ENCODE measurements at regions not wholly inside any gene's neighbourhood (a gene's known extent, or its start where the extent isn't known, plus 50 kb on each side); places are given as distances from the start of the nearest gene placed in this dataset.
"Not testable (repeated sequence)": the region's sequence is repeated elsewhere in the genome, so short reads cannot be mapped to it uniquely, and the experiment has no call there.

DNA sequence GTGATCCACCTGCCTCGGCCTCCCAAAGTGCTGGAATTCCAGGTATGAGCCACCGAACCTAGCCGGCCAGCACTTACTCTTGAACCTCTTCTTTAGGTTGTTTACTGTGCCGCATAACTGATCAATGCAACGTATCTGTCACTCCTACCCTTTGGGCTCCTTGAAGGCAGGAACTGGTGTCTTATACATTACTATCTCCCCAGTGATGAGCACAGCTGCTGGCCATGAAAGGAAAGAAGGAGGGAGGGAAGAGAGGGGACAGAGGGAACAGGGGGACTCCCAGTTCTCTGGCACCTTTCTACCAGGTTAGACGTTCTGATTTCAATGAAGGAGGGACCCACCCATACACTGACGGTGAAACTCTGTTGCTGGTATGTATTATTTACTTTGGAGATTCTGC, 111.8 kb upstream of the NANOS1 start:
- no peak for DNase-seq

DNA sequence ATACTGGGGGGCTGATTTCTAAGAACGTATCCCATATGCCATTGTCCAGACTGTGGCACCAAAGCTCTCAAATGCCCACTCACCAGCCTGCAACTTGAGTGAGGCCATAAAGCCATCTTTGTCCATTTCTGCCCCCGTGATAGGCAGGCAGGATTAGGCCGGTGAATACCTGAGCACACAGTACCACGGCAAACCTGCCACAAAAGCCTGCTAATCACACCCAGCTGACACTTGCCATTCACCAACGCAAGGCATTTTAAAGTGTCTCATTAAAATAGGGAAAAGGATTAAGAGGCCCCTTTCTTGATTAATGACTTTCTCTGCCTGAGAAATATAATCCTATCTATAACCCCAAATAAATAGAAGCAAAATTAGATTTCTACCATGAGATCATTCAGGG, 111.4 kb upstream of the NANOS1 start:
- DNase-seq = no peak

DNA sequence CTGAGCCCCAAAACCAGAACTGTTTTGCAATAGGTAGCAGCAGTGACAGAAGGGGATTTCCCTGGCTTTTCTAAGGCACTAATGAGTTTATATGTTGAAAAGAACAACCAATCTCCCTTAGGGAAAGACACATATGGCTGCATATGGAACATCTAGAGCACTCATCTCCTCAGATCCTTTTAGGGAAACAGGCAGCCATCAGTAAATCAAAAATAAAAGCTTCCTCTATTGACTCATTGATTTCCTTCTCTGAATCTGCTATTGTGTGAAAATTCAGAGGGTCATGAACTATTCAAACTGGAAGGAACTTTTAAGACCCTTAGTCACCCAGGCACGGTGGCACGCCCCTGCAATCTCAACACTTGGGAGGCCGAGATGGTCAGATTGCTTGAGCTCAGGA, 110.9 kb upstream of the NANOS1 start:
- DNase-seq = no peak

DNA sequence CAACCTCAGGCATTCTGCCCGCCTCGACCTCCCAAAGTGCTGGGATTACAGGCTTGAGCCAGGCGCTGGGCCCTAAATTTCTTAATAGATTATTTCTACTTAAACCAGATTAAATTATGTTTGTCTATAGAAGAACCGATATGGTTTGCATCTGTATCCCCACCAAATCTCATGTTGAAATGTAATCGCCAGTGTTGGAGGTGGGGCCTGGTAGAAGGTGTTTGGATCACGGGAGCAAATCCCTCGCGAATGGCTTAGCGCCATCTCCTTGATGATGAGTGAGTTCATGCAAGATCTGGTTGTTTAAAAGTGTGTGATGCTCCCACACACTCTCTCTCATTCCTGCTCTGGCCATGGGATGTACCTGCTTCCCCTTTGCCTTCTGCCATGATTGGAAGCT, 109.3 kb upstream of the NANOS1 start:
- no peak for DNase-seq

DNA sequence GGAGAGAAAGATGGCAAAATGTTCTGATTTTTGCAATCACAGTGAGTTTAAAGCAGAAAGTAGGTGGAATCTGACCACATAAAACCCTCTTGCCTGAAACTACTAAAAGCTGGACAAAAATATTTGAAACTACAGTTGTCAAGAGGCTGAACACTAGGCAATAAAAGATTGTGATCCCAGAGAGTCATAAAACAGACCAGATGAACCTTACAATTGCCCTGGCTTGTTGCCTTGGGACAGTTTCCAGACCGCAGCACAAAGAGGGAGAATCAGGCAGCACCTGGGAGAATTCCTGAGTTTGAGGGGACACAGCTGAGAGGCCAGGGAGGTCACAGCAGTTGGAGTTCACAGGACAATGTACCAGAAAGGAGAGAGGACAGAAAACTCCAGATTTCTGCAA, 107.3 kb upstream of the NANOS1 start:
- no peak for DNase-seq

DNA sequence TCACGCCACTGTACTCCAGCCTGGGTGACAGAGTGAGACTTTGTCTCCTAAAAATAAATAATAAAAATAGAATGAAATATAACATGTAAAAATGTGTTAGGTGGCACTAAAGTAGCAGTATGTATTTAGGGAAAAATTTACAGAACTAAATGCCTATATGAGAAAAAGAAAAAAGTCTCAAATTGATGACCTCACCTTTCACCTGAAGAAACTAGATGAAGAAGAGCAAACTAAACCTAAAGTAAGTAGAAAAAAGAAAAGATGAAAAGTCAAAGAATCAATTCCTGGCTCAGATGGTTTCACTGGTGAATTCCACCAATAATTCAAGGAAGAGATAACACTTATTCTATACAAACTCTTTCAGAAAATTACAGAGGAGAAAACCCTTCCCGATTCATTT, 106.5 kb upstream of the NANOS1 start:
- no peak for DNase-seq

DNA sequence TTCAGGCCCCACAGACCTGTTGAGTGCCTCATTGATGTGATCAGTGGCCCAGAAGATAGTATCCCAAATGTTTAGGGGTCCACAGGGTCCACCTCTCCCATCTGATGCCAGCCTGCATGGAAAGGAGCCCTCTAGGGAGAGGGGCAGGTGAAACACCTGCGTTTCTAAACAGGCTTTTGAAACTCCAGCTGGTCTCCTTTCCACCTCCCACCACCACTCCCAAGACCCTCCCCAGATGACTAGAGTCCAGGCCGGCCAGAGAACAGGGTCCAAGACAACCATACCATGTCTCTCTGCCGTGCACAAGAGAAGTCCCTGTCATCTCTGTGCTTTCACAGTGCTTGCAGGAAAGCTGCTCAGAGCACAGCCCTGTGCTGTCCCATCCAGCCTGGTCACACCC, 105.0 kb upstream of the NANOS1 start:
- no peak for DNase-seq

DNA sequence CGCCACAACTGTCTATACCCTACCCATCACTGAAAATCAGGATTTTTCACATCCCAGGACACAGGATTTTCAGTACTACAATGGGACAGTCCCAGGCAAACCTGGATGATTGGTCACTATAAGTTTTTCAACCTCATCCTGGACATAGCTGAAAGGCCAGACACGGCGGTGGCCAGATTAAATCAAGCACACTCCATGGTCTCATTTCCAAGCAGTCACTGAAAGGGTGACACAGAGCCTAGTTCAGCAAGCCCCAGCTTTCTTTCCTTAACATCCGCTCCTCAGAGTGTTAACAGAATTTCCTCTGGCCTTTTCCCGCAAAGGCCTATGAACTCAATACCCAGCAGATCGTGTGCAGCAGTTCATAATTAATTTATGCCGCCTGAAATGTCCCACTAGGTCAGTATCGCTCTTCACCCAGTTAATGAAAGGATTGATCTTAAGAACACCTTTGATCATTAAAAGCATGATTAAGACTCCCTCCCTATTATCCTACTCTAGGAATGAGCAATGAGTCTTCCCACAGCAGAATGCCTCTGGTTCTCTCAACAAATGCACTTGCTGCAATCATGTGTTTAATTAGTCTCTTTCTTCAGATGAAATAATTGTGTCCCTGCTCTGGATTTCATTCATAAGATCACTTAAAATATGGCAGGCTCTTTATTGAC, 104.0 kb upstream of the NANOS1 start:
- DNase-seq = no peak

DNA sequence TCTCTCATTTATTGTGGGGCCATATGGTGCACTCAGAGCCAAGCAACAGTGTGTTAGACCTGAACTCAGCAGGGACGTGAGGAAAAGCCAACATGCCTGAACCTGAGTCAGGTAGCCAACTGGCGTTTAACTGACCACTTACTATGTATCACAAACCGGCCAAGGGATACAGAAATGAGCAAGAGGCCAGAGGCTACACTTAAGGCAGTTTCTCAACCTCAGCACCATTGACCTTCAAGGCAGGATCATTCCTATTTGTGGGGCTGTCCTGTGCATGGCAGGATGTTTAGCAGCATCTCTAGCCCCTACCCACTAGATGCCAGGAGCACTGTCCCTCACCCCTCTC, 103.5 kb upstream of the NANOS1 start:
- DNase-seq = no peak

DNA sequence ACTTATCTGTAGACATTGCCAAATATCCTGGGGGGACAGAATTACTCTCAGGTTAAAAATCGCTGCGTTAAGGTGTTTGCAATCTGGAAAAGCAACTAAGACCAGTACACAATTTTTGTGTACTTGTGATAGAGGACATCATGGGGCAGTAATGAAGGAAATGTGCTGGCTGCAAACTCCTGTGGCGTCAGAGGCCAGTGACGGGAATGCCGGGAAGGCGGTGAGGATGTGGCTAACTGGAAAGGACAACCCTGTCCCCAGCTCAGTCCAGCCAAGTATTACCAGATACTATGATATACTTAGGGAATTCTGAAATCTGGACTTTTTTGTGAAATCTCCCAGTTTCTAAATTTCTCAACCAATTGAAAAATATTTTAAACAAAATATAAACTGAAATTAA, 103.1 kb upstream of the NANOS1 start:
- no peak for DNase-seq

DNA sequence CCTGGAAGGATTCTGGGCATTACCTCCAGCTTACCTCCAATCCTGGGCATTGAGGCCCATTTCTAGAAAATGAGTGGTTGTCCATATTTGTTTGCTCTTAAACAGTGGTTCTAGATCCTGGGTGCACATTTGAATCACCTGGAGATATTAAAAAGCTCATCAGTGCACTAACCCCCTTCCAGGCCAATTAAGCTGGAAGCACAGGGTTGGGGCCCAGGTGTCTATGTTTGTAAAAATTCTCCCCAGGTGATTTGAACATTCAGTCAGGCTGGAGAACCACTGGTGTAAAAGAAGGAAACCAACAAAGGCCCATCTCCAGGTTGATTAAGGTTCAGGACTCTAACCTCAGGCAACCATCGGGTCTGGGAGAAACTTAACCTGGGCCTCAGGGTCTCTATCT, 102.6 kb upstream of the NANOS1 start:
- DNase-seq = no peak

DNA sequence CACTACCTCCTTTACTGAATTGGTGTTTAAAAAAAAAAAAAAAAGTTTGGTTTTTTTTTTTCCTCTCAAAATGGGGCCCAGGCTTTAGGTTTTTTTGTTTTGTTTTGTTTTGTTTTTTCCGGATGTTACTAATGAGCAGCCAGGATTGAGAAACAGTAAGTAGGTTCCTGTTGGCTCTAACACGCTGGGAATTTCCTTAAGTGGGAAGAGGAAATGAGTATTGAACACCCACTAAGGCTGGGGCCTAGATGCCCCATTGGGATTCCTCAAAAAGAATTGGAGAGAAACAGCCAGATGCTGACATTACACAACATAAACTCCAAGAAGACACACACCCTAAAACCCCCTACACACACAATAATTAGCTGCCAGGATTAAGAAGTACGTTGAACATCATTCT, 102.2 kb upstream of the NANOS1 start:
- no peak for DNase-seq

DNA sequence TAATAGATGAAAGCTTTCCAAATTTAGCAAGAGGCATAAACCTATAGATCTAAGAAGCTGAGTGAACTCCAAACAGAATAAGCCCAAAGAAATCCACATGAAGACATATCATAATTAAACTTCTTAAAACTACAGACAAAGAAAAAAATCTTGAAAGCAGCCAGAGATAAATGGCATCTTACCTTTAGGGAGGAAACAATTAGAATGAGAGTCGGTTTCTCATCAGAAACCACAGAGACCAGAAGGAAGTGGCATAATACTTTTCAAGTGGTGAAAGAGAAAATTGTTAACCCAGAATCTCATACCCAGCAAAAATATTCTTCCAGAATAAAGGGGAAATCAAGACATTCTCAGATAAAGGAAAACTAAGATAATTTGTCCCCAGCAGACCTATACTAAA, 98.9 kb upstream of the NANOS1 start:
- no peak for DNase-seq

DNA sequence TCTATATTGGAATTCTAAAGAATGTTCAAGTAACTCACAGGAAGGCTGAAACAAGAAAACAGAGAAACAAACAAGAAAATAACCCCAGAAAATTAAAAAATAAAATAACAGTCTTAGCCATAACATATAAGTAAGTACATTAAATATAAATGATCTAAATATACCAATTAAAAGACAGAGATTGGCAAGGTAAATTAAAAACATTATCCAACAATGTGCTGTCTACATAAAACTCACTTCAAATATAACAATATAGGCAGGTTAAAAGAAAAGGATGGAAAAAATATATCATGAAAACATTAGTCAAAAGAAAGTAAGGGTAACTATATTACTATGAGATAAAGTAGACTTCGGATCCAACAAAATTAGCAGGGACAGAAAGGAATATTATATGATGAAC, 98.1 kb upstream of the NANOS1 start:
- no peak for DNase-seq

DNA sequence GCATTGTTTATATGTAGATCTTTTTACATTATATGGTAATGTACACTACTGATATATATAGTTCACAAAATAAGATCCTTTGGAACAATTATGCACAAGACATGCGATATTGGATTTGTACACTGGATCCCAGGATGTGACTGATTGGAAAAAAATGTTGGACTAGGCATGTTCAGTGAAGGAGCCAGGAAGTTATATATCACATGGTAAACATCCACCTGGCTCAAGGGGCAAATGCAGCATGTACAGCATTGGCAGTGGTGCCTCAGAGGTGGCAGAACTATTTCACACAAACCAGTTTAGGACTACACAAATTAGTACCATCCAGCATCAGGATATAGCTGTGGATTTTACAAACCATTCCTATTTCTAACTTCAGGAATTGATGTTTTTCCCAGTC, 97.4 kb upstream of the NANOS1 start:
- DNase-seq = not testable (repeated sequence)

DNA sequence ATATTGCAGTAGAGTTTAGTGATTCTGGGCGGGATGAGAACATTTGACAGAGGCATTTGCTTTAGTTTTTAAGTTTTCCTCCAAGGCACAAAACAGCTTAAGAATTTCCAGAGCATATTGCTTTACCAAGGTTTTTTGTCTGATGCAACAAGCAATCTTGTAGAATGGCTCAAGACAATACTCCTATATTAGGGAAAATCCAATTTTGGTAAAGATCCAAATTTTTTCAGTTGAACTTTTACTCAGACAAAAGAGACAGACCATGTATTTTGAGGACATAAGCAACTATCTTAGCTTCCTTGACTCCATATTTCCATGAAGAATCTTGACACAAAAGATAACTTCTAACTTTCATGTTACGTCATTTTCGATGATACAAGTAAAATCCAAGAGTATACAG, 92.3 kb upstream of the NANOS1 start:
- no peak for DNase-seq

DNA sequence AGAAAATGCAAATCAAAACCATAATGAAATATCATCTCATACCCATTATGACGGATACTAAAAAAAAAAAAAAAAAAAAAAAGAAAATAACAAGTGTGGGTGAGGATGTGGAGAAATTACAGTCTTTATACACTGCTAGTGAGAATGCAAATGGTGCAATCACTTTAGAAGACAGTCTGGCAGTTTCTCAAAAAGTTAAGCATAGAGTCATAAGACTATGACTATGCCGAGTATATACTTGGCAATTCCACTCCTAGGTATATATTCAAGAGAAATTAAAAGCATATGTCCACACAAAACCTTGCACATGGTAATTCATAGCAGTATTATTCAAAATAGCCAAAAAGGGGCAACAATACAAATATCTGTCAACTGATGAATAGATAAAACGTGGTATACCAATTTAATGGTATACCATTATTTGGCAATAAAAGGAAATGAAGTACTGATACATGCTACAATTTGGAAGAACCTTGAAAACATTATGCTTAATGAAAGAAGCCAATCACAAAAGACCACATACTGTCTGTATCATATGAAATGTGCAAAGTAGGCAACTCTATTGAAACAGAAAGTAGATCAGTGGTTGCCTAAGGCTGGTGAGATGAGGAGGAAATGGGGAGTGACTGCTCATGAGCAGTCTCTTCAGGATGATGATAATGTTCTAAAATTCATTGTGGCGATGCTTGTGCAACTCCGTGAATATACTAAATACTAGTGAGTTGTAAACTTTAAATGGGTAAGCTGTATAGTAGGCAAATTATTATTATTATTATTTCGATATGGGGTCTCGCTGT, 90.1 kb upstream of the NANOS1 start:
- no peak for DNase-seq

DNA sequence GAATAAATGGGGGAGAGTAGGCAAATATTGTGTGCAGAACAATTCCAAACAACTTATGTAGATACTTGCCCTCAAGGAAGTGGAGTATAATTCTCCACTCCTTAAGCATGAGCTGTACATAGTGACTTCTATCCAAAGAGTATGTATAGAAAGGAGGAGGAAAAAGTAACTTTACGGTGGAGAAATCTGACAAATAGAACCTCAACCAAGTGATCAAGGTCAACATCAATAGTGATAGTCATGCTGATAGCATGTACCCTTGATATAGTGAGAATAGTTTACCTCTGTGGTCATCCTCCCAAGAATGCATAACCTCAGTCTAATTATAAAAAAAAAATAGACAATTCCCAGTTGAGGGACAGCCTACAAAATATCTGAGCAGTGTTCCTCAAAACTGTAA, 89.1 kb upstream of the NANOS1 start:
- no peak for DNase-seq

DNA sequence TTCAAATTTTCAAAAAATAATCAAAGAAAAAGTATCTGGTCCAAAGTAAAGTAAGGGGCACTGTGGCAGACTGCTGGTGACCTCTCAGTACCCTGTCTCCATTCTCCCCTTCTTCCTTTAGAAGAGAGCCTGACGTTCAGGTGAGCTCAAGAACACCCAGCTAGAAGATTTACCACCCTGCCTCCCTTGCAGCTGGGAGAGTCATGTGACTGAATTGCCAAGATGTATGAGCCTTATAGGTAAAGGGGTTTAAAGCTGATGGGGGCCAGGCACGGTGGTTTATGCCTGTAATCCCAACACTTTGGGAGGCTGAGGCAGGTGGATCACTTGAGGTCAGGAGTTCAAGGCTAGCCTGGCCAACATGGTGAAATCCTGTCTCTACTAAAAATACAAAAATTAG, 86.3 kb upstream of the NANOS1 start:
- DNase-seq = no peak

DNA sequence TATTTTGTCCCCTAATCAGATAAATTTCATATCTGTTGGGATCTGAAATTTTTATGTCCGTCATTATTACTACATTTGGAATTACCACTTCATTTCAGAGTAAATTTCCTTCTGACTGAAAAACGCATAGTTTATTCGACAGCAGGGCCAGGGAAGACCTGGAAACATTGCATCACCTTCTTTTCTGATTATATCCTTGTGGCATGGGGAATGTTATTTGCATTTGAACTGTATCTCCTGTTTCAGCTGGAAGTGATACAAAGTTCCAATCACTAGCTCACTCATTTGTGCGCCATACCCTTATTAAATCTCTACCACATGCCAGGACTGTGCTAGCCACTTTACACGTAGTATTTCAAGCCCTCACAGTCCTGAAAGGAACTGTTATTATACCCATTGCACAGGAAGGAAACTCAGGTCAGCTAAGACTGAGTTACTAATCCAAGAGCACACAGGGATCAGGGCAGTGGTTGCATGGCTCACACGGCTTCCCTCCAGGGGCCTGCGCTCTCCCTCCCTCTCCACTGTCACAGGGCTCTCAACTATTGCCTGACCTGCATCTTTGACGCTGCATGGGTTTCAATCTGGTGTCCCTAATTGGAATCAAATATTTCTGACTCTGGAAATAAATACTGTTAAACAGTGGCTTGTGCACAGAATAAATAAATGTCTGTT, 84.4 kb upstream of the NANOS1 start:
- no peak for DNase-seq

DNA sequence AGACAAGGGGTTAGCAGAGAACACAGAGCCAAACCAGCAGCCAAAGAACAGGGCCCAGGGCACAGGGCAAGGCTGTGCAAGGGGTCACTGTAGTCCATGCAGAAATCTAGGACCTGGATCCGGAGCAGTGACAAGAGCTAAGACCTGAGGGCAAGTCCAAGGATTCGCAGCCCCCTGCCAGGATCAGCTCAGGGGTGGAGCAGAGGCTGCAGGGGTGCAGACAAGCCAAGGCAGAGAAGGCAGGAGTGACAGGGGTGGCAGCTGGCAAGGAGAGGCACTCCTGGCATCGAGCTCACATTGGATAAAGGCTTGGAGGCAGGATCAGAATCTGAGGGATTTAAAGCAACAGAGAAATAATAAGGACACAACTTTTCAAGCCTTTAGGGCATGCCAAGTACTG, 80.7 kb upstream of the NANOS1 start:
- no peak for DNase-seq

DNA sequence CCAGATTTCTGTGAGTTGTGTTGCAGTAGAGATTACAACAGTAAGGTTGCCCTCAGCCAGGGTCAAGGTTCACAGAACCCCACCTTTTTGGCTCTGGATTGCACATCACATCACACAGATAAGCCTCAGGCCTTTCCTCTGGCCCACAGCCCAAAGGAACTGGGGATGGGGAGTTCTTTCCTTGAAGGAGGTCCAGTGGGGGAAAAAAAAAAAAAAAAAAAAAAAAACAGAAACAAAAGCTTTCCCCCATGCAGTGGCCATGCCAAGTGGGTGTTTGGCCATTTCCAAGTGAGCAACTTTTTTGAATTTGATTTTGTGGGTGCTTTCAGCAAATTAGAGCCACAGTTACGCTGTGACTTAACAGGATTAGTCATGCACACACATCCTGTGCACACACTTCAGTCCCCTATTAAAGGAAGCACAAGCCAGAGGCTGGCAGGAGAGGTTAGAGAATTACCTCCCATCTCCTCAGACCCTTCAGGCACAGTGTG, 79.3 kb upstream of the NANOS1 start:
- DNase-seq = no peak

DNA sequence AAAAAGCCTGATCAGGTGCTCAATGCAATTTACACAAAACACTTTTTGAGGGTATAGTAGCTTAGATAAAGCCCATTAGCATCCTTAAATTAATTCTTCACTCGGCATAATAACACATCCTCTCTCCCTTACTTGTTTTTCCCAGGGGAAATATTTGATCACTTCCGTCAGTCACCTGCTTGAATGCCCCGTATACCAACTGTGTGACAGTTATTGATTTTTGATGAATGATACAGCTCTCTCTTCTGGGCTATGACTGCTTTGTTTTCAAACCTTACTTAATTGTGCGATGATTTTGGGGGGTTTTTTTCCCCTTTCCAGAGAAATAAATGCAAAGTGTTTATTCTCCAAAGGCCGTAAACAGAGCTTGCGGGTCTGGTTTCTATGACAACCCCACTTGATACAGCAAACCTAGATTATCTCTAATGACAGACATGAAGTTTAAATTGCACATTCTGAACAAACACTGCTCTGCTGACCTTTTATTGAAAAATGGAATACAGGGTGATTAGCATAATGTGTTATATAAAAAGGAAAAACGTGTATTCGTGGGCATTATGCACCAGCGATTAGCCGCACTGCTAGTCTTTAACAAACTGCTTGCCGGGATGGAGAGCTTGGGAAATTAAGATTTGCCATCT, 78.4 kb upstream of the NANOS1 start:
- DNase-seq = no peak
